ENCODE measurements at regions not wholly inside any gene's neighbourhood (a gene's known extent, or its start where the extent isn't known, plus 50 kb on each side); places are given as distances from the start of the nearest gene placed in this dataset.

- Histone ChIP-seq H3K9ac (ENCODE audit: low read length) (no peak overlapping the region), H3K27me3 (ENCODE audit: control insufficient read depth, insufficient read depth, low read length) (no peaks in the 10 kb centered on the region), H3K4me3 (ENCODE audit: low read length) (no peak overlapping the region), H3K27ac (ENCODE audit: low read depth, low read length) (no peak overlapping the region), H3K36me3 (ENCODE audit: control insufficient read depth, insufficient read depth, low read length) (no peaks in the 10 kb centered on the region), H3K4me1 (ENCODE audit: control insufficient read depth, insufficient read depth, low read length) (peaks cover 10% of the 10 kb centered on the region)
Measured at GRCh38 chr3:29145360-29145759, 135.5 kb upstream of the RBMS3 start.

- H3K36me3 ChIP-seq (ENCODE audit: control insufficient read depth, insufficient read depth, low read length): no peaks in the 10 kb centered on the region
- no peaks in the 10 kb centered on the region for H3K27me3 ChIP-seq (ENCODE audit: control insufficient read depth, insufficient read depth, low read length)
- H3K9ac ChIP-seq (ENCODE audit: low read length): no peak overlapping the region
- no peaks in the 10 kb centered on the region for H3K4me1 ChIP-seq (ENCODE audit: control insufficient read depth, insufficient read depth, low read length)
- H3K27ac ChIP-seq (ENCODE audit: low read depth, low read length): no peak overlapping the region
- H3K4me3 ChIP-seq (ENCODE audit: low read length): no peak overlapping the region
Measured at GRCh38 chr3:29152379-29152778, 128.5 kb upstream of the RBMS3 start.

DNA sequence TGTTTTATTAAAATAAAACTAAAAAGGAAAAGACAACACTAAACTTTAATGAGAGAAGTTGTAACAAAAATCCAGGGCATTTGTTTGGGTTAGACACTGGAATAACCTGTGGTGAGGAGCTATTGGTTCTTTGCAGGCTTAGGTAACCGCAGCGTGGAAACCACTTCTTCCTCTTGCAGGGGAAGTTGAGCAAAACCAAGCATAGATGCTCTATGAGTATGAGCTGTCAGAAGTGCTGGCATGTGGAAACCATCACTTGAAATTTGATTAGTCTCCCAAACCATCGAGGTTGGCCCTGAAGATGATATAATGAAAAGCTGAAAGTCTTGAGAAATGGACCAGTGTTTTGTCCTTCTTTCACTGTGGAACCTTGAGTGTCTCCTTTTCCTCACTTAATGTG, 127.1 kb upstream of the RBMS3 start:
- Histone ChIP-seq H3K4me1 (ENCODE audit: control insufficient read depth, insufficient read depth, low read length) (no peaks in the 10 kb centered on the region), H3K36me3 (ENCODE audit: control insufficient read depth, insufficient read depth, low read length) (no peaks in the 10 kb centered on the region), H3K9ac (ENCODE audit: low read length) (no peak overlapping the region), H3K27me3 (ENCODE audit: control insufficient read depth, insufficient read depth, low read length) (no peaks in the 10 kb centered on the region), H3K27ac (ENCODE audit: low read depth, low read length) (no peak overlapping the region), H3K4me3 (ENCODE audit: low read length) (no peak overlapping the region)

DNA sequence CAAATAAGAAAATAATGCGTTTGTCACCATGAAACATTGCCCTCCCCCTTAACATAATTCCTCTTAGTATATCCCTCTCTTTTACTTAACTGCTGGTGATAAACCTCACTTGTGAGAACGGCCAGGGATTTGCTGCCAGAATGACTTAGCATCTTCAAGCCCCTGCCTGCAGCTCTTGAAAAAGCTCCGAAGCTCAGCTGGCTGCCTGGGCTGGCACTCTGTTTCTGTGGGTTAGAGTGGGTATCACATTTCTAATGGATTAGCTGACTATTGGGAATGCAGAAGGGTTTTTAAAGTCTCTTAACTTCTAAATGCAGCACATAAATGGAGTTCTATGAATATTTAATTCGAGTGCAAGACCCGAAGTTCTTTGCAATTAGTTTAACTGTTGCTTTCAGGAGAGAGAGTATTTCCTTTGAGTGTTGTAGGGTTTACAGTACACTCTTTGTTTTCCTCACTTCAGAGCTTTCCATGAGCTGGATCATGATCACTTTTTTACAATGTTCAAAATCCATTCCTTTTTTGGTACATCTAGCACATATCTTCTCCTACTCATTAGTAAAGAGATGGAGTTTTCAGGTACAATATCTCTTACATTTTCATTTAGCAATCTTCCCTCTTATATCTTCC, 124.7 kb upstream of the RBMS3 start:
- no peak overlapping the region for H3K27ac ChIP-seq (ENCODE audit: low read depth, low read length)
- H3K27me3 ChIP-seq (ENCODE audit: control insufficient read depth, insufficient read depth, low read length): no peaks in the 10 kb centered on the region
- no peak overlapping the region for H3K4me3 ChIP-seq (ENCODE audit: low read length)
- no peaks in the 10 kb centered on the region for H3K36me3 ChIP-seq (ENCODE audit: control insufficient read depth, insufficient read depth, low read length)
- H3K9ac ChIP-seq (ENCODE audit: low read length): no peak overlapping the region
- H3K4me1 ChIP-seq (ENCODE audit: control insufficient read depth, insufficient read depth, low read length): no peaks in the 10 kb centered on the region

GRCh38 chr3:29164825-29165224, 116.0 kb upstream of the RBMS3 start:
- no peak overlapping the region for H3K27ac ChIP-seq (ENCODE audit: low read depth, low read length)
- H3K36me3 ChIP-seq (ENCODE audit: control insufficient read depth, insufficient read depth, low read length): no peaks in the 10 kb centered on the region
- H3K4me3 ChIP-seq (ENCODE audit: low read length): no peak overlapping the region
- no peaks in the 10 kb centered on the region for H3K27me3 ChIP-seq (ENCODE audit: control insufficient read depth, insufficient read depth, low read length)
- H3K4me1 ChIP-seq (ENCODE audit: control insufficient read depth, insufficient read depth, low read length): no peaks in the 10 kb centered on the region
- no peak overlapping the region for H3K9ac ChIP-seq (ENCODE audit: low read length)

GRCh38 chr3:29167180-29167579, 113.7 kb upstream of the RBMS3 start:
- Histone ChIP-seq H3K4me3 (ENCODE audit: low read length) (no peak overlapping the region), H3K9ac (ENCODE audit: low read length) (no peak overlapping the region), H3K27ac (ENCODE audit: low read depth, low read length) (no peak overlapping the region)

DNA sequence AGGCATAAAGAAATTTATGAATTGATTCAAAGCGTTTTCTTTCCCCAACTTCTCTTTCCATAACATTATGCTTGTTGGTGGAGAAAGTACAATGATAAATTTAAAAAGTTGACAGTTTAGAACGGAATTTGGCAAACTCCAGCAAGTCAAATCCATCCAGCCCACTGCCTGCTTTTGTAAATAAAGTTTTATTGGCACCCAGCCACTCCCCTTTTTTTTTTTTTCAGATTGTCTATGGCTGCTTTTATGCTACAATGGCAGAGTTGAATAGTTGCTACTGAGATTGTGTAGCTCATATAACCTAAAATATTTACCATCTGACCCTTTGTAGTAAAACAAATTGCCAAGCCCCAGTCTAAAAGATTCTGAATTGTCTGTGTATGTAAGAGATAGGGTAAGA, 112.8 kb upstream of the RBMS3 start:
- Histone ChIP-seq H3K4me1 (ENCODE audit: control insufficient read depth, insufficient read depth, low read length) (no peaks in the 10 kb centered on the region), H3K27ac (ENCODE audit: low read depth, low read length) (no peak overlapping the region), H3K36me3 (ENCODE audit: control insufficient read depth, insufficient read depth, low read length) (no peaks in the 10 kb centered on the region), H3K27me3 (ENCODE audit: control insufficient read depth, insufficient read depth, low read length) (no peaks in the 10 kb centered on the region), H3K4me3 (ENCODE audit: low read length) (no peak overlapping the region), H3K9ac (ENCODE audit: low read length) (no peak overlapping the region)

More at GRCh38 chr3:29167180-29167579, 113.7 kb upstream of the RBMS3 start:
- Histone ChIP-seq H3K4me1 (ENCODE audit: control insufficient read depth, insufficient read depth, low read length) (no peaks in the 10 kb centered on the region), H3K27me3 (ENCODE audit: control insufficient read depth, insufficient read depth, low read length) (no peaks in the 10 kb centered on the region), H3K36me3 (ENCODE audit: control insufficient read depth, insufficient read depth, low read length) (no peaks in the 10 kb centered on the region)

GRCh38 chr3:29168696-29169095, 112.2 kb upstream of the RBMS3 start:
- Histone ChIP-seq H3K36me3 (ENCODE audit: control insufficient read depth, insufficient read depth, low read length) (no peaks in the 10 kb centered on the region), H3K4me1 (ENCODE audit: control insufficient read depth, insufficient read depth, low read length) (no peaks in the 10 kb centered on the region), H3K4me3 (ENCODE audit: low read length) (no peak overlapping the region), H3K27me3 (ENCODE audit: control insufficient read depth, insufficient read depth, low read length) (no peaks in the 10 kb centered on the region), H3K9ac (ENCODE audit: low read length) (no peak overlapping the region), H3K27ac (ENCODE audit: low read depth, low read length) (no peak overlapping the region)

DNA sequence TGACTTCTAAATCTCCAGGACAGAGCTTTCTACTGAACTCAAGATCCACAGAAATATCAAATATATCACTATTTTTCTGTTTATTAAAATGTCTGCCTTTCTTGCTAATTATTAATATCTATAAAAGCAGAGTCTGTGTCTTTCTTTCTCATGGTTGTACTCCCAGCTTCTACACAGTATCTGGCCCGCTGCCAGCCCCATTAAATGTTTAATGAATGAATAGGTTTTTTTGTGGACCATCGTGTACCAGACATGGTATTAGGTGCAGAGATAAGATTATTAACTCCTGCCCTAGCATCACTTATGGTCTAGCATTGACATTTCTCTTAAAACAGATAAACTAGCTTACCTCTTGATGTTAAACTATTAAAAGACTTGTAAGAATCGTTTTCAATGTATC, 111.4 kb upstream of the RBMS3 start:
- no peaks in the 10 kb centered on the region for H3K4me1 ChIP-seq (ENCODE audit: control insufficient read depth, insufficient read depth, low read length)
- no peaks in the 10 kb centered on the region for H3K36me3 ChIP-seq (ENCODE audit: control insufficient read depth, insufficient read depth, low read length)

GRCh38 chr3:29171043-29171990, 109.6 kb upstream of the RBMS3 start:
- Histone ChIP-seq H3K36me3 (ENCODE audit: control insufficient read depth, insufficient read depth, low read length) (no peaks in the 10 kb centered on the region), H3K27me3 (ENCODE audit: control insufficient read depth, insufficient read depth, low read length) (no peaks in the 10 kb centered on the region), H3K4me1 (ENCODE audit: control insufficient read depth, insufficient read depth, low read length) (no peaks in the 10 kb centered on the region), H3K9ac (ENCODE audit: low read length) (no peak overlapping the region), H3K27ac (ENCODE audit: low read depth, low read length) (no peak overlapping the region), H3K4me3 (ENCODE audit: low read length) (no peak overlapping the region)

More for the DNA sequence above, 111.4 kb upstream of the RBMS3 start:
- no peak overlapping the region for H3K9ac ChIP-seq (ENCODE audit: low read length)
- no peak overlapping the region for H3K27ac ChIP-seq (ENCODE audit: low read depth, low read length)
- no peak overlapping the region for H3K4me3 ChIP-seq (ENCODE audit: low read length)
- no peaks in the 10 kb centered on the region for H3K27me3 ChIP-seq (ENCODE audit: control insufficient read depth, insufficient read depth, low read length)

- H3K9ac ChIP-seq (ENCODE audit: low read length): no peak overlapping the region
- H3K27ac ChIP-seq (ENCODE audit: low read depth, low read length): no peak overlapping the region
- no peaks in the 10 kb centered on the region for H3K27me3 ChIP-seq (ENCODE audit: control insufficient read depth, insufficient read depth, low read length)
- H3K4me1 ChIP-seq (ENCODE audit: control insufficient read depth, insufficient read depth, low read length): no peaks in the 10 kb centered on the region
- no peaks in the 10 kb centered on the region for H3K36me3 ChIP-seq (ENCODE audit: control insufficient read depth, insufficient read depth, low read length)
- no peak overlapping the region for H3K4me3 ChIP-seq (ENCODE audit: low read length)
Measured at GRCh38 chr3:29176501-29176900, 104.4 kb upstream of the RBMS3 start.

GRCh38 chr3:29178809-29179793, 101.8 kb upstream of the RBMS3 start:
- H3K9ac ChIP-seq (ENCODE audit: low read length): no peak overlapping the region
- no peaks in the 10 kb centered on the region for H3K36me3 ChIP-seq (ENCODE audit: control insufficient read depth, insufficient read depth, low read length)
- no peak overlapping the region for H3K27ac ChIP-seq (ENCODE audit: low read depth, low read length)
- H3K27me3 ChIP-seq (ENCODE audit: control insufficient read depth, insufficient read depth, low read length): no peaks in the 10 kb centered on the region
- H3K4me3 ChIP-seq (ENCODE audit: low read length): no peak overlapping the region
- no peaks in the 10 kb centered on the region for H3K4me1 ChIP-seq (ENCODE audit: control insufficient read depth, insufficient read depth, low read length)
